ENCODE measurements at regions not wholly inside any gene's neighbourhood (a gene's known extent, or its start where the extent isn't known, plus 50 kb on each side); places are given as distances from the start of the nearest gene placed in this dataset.
A peak's percentile ranks its signal among the peaks of the same experiment; 100 is the strongest.

- no peak for DNase-seq
These were observed 149.0 kb downstream of the GLI2 start for GRCh38 chr2:120884472-120885290.

- peak in 1 of 3 experiments; percentile 14 for DNase-seq
These were observed 149.7 kb downstream of the GLI2 start for GRCh38 chr2:120885321-120885720.

DNA sequence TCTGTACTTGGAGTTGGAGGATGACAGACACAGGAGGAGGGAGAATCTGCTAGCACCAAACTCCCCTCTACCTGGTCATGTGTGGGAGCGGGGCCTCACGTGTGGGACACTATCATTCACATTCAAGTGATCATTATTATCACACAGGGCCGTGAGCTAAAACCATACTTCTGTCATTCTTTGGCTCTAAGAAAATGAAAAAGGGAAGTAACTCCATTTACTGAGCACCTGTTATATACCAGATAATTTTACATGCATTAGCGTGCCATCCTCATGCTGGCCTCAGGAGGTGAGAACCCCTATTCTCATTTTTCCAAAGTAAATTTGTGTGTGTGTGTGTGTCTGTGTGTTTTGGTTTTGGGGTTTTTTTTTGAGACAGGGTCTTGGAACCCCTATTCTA, 150.1 kb downstream of the GLI2 start:
- DNase-seq = no peak

GRCh38 chr2:120886534-120887319, 151.1 kb downstream of the GLI2 start:
- DNase-seq = no peak

DNA sequence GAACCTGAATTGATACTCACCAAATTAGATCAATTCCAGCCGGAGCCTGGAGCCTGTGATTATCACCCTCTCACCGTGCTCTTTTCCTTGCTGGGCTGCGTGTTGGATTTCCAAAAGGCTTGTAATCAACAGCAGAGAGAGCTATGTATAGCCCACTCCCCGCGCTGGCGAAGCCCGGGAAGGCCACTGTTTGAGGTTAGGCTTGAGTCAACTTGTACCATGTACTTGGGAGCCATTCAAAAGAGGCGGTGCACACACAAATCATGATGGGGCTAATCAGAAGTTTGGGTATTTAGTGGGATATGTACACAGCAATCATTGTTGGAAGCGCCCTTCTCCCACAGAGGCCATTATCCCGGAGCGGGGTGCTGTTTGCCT, 151.6 kb downstream of the GLI2 start:
- DNase-seq = peak; percentile 20 to 84 (median 48)

- DNase-seq = peak; percentile 48 to 84 (median 81)
These were observed 152.1 kb downstream of the GLI2 start for GRCh38 chr2:120887741-120888231.

DNA sequence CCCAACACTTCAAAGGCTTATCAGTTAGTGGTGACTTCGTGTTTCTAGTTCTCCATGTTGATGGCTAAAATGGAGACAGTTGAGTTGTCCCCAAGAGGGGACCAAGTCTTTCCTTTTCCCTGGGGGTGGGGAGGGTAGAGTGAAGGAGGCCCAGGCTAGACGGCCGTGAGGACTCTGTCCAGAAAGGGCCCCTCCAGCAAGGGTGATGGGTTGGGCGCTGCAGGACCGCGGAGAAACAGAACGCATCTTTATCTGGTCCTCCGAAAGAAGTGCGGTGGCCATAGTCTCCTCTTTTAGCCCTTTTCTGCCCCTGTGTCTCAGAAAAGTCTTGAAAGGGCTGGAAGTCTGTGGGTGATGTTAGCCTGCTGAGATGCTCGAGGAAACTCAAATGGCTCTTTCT, 153.2 kb downstream of the GLI2 start:
- no peak for DNase-seq

DNA sequence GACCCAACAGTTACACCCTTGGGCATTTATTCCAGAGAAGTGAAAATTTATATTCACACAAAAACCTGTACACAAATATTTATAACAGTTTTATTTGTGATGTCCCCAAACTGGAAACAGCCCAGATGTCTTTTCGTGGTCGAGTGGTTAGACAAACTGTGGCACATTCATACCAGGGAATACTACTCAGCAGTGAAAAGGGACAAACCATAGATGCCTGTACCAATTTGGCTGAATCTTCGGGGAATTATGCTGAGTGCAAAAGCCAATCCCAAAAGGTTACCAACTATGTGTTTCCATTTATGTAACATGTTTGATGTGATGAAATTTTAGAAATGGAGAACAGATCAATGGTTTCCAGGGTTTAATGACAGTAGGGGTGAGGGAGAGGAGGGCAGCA, 154.3 kb downstream of the GLI2 start:
- DNase-seq = no peak

GRCh38 chr2:120890566-120891360, 155.1 kb downstream of the GLI2 start:
- DNase-seq = no peak

DNA sequence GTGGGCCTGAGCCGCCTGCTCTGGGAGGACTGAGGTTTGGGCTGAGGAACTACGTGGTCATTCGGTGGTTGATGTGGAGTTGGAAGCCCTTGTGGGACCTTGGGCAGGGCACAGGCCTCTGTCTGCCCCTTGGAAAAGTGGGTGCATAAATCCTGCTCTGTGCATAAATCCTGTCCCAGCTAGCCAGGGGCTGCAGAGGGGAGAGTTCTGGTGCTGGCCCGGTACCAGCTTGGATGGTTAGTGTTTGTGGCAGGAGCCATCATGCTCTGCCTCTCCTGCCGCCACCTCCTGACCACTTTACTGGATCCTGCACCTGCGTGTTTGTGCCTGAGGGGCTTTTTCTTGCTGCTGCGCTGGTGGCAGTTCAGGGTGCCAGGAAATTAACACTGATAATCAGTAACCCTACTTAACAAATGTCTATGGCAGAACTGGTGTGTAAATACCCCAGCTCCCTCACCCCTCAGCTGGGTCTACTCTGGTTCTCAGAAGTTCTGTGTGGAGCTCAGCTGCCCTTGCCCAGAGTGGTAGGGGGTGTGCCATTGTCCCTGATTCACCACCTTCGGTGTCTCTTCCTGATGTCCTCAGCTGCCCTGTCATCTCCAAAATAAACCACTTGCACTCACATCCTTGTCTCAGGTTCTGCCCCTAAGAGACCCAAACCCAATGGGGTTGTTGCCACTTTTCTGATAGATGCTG, 156.8 kb downstream of the GLI2 start:
- no peak for DNase-seq

GRCh38 chr2:120892967-120893667, 157.4 kb downstream of the GLI2 start:
- DNase-seq = no peak

GRCh38 chr2:120893811-120894584, 158.3 kb downstream of the GLI2 start:
- peak in 1 of 3 experiments; percentile 16 for DNase-seq

DNA sequence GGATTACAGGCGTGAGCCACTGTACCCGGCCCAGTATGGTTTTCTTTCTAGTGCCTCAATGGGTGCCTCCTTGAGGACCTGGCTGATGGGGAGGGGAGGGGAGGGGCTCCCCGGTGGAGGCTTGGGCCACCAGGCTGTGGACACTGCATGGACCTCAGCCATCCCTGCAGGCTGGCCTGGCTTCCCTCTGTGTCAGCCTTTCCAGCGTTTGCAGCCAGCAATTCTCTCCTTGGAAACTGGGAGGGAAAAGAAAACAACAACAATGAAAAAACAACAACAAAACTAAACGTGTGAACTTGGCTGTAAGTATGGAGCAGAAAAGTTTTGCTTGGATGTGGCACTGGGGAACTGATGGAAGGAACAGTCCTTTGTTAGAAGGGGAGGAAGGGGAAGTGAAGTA, 159.3 kb downstream of the GLI2 start:
- no peak for DNase-seq

GRCh38 chr2:120896126-120896525, 160.5 kb downstream of the GLI2 start:
- no peak for DNase-seq

DNA sequence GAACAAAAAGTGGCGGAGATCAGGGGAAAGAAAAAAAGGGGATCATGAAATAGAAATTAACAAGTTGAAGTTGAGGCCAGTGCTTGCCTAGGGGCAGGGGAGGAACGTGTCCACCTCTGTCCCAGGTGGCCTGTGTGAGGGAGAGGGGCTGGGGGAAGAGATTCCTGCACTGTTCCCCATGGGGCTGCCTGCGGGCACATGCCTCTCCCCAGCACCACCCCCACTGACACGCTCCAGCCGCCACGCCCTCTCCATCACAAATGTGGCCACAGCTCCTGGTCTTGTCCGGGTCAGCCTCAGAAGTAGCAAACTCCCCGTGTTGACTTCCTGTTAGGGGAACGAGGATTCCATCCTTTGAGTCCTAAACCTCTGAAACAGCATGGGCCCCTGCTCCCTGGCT, 161.2 kb downstream of the GLI2 start:
- no peak for DNase-seq

DNA sequence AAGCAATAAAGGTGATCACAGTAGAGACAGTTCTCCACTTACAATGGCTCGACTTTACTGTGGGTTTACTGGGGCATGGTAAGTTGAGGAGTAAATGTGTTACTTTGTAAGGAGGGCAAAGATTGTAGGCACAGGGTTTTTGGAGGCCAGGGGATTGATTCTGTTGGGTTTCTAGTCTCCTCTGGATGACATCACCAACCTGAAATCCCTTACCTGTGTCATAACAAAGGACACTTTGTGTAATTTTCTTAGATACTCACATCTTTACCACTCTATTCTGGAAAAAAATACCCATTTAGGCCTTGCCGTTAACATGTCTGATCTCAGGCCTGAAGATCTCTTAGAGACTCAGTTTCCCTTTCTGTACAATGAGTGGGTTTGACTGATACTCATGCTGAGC, 161.7 kb downstream of the GLI2 start:
- DNase-seq = no peak

GRCh38 chr2:120898496-120898895, 162.8 kb downstream of the GLI2 start:
- DNase-seq = no peak

- peak in 2 of 3 experiments; percentile 46 to 70 for DNase-seq
These were observed 163.5 kb downstream of the GLI2 start for GRCh38 chr2:120898961-120899750.

GRCh38 chr2:120899771-120900170, 164.1 kb downstream of the GLI2 start:
- no peak for DNase-seq

GRCh38 chr2:120901201-120901600, 165.5 kb downstream of the GLI2 start:
- DNase-seq = peak in 1 of 3 experiments; percentile 16
